HepG2 (cell line): ENCODE measurements at regions not wholly inside any gene's neighbourhood (a gene's known extent, or its start where the extent isn't known, plus 50 kb on each side); places are given as distances from the start of the nearest gene placed in this dataset.

ENCODE experiments used
- ATAC-seq: fragments of 200-7000 bp; cut with Tn5 transposase; 3 replicates; pipeline ENCODE4 v1.9.1; 2020; ENCODE audit warnings: mild to moderate bottlenecking, moderate library complexity
- BruUV-seq: library from RNA; stranded (reverse); fragments of 400-500 nt; replicated peaks from 2 replicates; lab custom pipeline; 2021; lab: Mats Ljungman, UMichigan
- CTCF ChIA-PET: fragments of 300-600 bp; formaldehyde crosslinking; extraction: SDS; loops from one replicate; lab custom pipeline; 2021; ENCODE audit warnings: low total read pairs, inconsistent platforms, low intra/inter-chr PET ratio; lab: Yijun Ruan, JAX
- POLR2A ChIA-PET: fragments of 350-600 bp; sonication (Branson Sonifier 250); formaldehyde crosslinking; loops from one replicate; lab custom pipeline; 2020; ENCODE audit warnings: antibody characterized with exemption, inconsistent platforms; lab: Yijun Ruan, JAX
- DNase-seq: peaks from one replicate; pipeline ENCODE4 v3.0.0-alpha.2; 2015; ENCODE audit warnings: low spot score
- FAIRE-seq: peaks from 3 replicates; lab custom pipeline; 2011; peaks lifted over from hg19 to GRCh38; lab: Jason Lieb, UNC
- H2AFZ ChIP-seq: one replicate; pipeline ENCODE4 v1.6.1; 2011; ENCODE audit warnings: low read length, inconsistent platforms
- H3K27ac ChIP-seq: fragments of 300-600 bp; 3 replicates; pipeline ENCODE4 v1.8.0; 2011; ENCODE audit warnings: mixed run types, mild to moderate bottlenecking, mixed read lengths, low read length, inconsistent platforms; ENCODE audit not compliant: insufficient read depth; ENCODE audit errors: extremely low read length
- H3K27me3 ChIP-seq, 2 experiments: fragments of 200-600 bp in 1 of 2; 2 replicates in 1 of 2; 3 replicates in 1 of 2; pipeline versions ENCODE4 v1.6.0 to v1.8.0; 2011; ENCODE audit warnings: low read length in 2 of 2, mild to moderate bottlenecking in 2 of 2, moderate library complexity in 2 of 2, inconsistent platforms in 1 of 2; ENCODE audit not compliant: insufficient read depth in 2 of 2, control insufficient read depth in 1 of 2
- H3K36me3 ChIP-seq, 2 experiments: fragments of 200-600 bp in 1 of 2; replicated peaks in 1 of 2; 2 replicates in 1 of 2; 3 replicates in 1 of 2; pipeline versions ENCODE4 v1.5.1 to v1.8.0; 2011; ENCODE audit warnings: low read length in 2 of 2, inconsistent platforms in 1 of 2; ENCODE audit not compliant: insufficient read depth in 2 of 2, control insufficient read depth in 1 of 2
- H3K4me1 ChIP-seq: 2 replicates; pipeline ENCODE4 v1.5.1; 2012; ENCODE audit warnings: low read length, inconsistent platforms; ENCODE audit not compliant: insufficient read depth
- H3K4me2 ChIP-seq: 2 replicates; pipeline ENCODE4 v1.6.0; 2011; ENCODE audit warnings: low read depth, low read length, inconsistent platforms
- H3K4me3 ChIP-seq, 3 experiments: fragments of 200-600 bp in 1 of 3; sonication (generic), shearing (Covaris generic) in 1 of 3; replicated peaks in 1 of 3; 2 replicates each; pipeline ENCODE4 v1.5.1; 2011 to 2016; ENCODE audit warnings: low read length in 3 of 3, inconsistent platforms in 2 of 3, low read depth in 2 of 3, mild to moderate bottlenecking in 2 of 3, control low read depth in 1 of 3, mixed read lengths in 1 of 3; ENCODE audit not compliant: insufficient read depth in 1 of 3
- H3K79me2 ChIP-seq: one replicate; pipeline ENCODE4 v1.6.1; 2011; ENCODE audit warnings: low read length, inconsistent platforms; ENCODE audit not compliant: insufficient read depth
- H3K9ac ChIP-seq: 2 replicates; pipeline ENCODE4 v1.6.0; 2011; ENCODE audit warnings: mild to moderate bottlenecking, low read depth, low read length, inconsistent platforms; ENCODE audit not compliant: insufficient read depth
- H3K9me3 ChIP-seq: 2 replicates; pipeline ENCODE4 v1.5.1; 2012; ENCODE audit warnings: mild to moderate bottlenecking, low read length
- H4K20me1 ChIP-seq: 2 replicates; pipeline ENCODE4 v1.6.0; 2011; ENCODE audit warnings: inconsistent platforms, mild to moderate bottlenecking, low read length, moderate library complexity; ENCODE audit not compliant: insufficient read depth
- ADNP ChIP-seq: sonication (generic); formaldehyde crosslinking; IDR thresholded peaks from 2 replicates; pipeline ENCODE4 v1.4.0; 2020; ENCODE audit warnings: missing genetic modification reagents
- GTF2F1 ChIP-seq: fragments of 150-350 bp; IDR thresholded peaks from 2 replicates; pipeline ENCODE4 v1.6.1; 2014; ENCODE audit warnings: low read length
- NFYC ChIP-seq: IDR thresholded peaks from 2 replicates; pipeline ENCODE4 v1.6.1; 2016; ENCODE audit warnings: missing genetic modification reagents, missing compliant biosample characterization
- NPAS2 ChIP-seq: sonication (generic); formaldehyde crosslinking; IDR thresholded peaks from 2 replicates; pipeline ENCODE4 v1.8.0; 2022; ENCODE audit warnings: mild to moderate bottlenecking, missing genetic modification reagents, borderline replicate concordance
- RXRB ChIP-seq: IDR thresholded peaks from 2 replicates; pipeline ENCODE4 v1.6.1; 2016; ENCODE audit warnings: borderline replicate concordance, missing genetic modification reagents, missing compliant biosample characterization
- SKIL ChIP-seq: sonication (generic); formaldehyde crosslinking; IDR thresholded peaks from 2 replicates; pipeline ENCODE4 v1.8.0; 2022; ENCODE audit warnings: missing genetic modification reagents, mild to moderate bottlenecking, moderate library complexity, borderline replicate concordance
- TARDBP ChIP-seq: sonication (generic); formaldehyde crosslinking; IDR thresholded peaks from 2 replicates; pipeline ENCODE4 v1.8.0; 2022; ENCODE audit warnings: mild to moderate bottlenecking, missing genetic modification reagents
- ZNF10 ChIP-seq: sonication (generic); formaldehyde crosslinking; IDR thresholded peaks from 2 replicates; pipeline ENCODE4 v1.4.0; 2020; ENCODE audit warnings: mild to moderate bottlenecking, low read depth, missing genetic modification reagents, borderline replicate concordance
- ZNF24 ChIP-seq: fragments of 450-650 bp; IDR thresholded peaks from 2 replicates; pipeline ENCODE4 v1.6.1; 2017; ENCODE audit warnings: antibody characterized with exemption, mild to moderate bottlenecking
- ZNF343 ChIP-seq: sonication (generic); formaldehyde crosslinking; IDR thresholded peaks from 2 replicates; pipeline ENCODE4 v1.4.0; 2020; ENCODE audit warnings: mild to moderate bottlenecking, missing genetic modification reagents
- ZNF44 ChIP-seq: sonication (generic); formaldehyde crosslinking; IDR thresholded peaks from 2 replicates; pipeline ENCODE4 v1.5.1; 2020; ENCODE audit warnings: mild to moderate bottlenecking, missing genetic modification reagents
- ZNF740 ChIP-seq: sonication (generic); formaldehyde crosslinking; IDR thresholded peaks from 2 replicates; pipeline ENCODE4 v1.4.0; 2020; ENCODE audit warnings: missing genetic modification reagents
- ZXDC ChIP-seq: sonication (generic); formaldehyde crosslinking; IDR thresholded peaks from 2 replicates; pipeline ENCODE4 v1.5.0; 2020; ENCODE audit warnings: mild to moderate bottlenecking, missing genetic modification reagents
- WGBS: methylation state at CpG from one replicate; pipeline ENCODE4 v1.1.6; 2017; ENCODE audit warnings: low lambda C conversion rate; 5-methylcytosine and 5-hydroxymethylcytosine counted together
- in situ Hi-C: cut with HindIII; loops from 2 replicates; pipeline ENCODE4 v1.10.0; 2017; ENCODE audit warnings: low pct_unique_long_range_greater_than_20kb; ENCODE audit not compliant: extremely low pct_ligation_motif_present
- intact Hi-C: fragments of 100-400 bp; cut with micrococcal nuclease; formaldehyde crosslinking; loops from one replicate; pipeline ENCODE4 v1.10.0; 2022; ENCODE audit not compliant: unreplicated experiment

GRCh38 chr15:81909011-81909358 is 136.8 kb downstream of the MEX3B start:
- POLR2A ChIA-PET: no interaction called here
- 19% methylated on average over 2 of the region's 2 CpGs for WGBS
- no peak overlapping the region for H3K4me2 ChIP-seq
- TF ChIP-seq GTF2F1 (no peak), ZNF10 (CRISPR knock-in tag) (no peak), NPAS2 (CRISPR knock-in tag) (no peak), RXRB (CRISPR knock-in tag) (no peak), ZNF740 (CRISPR knock-in tag) (no peak), ADNP (CRISPR knock-in tag) (no peak), ZNF343 (CRISPR knock-in tag) (no peak), NFYC (CRISPR knock-in tag) (no peak), ZNF44 (no peak), SKIL (no peak), TARDBP (CRISPR knock-in tag) (no peak), ZXDC (CRISPR knock-in tag) (no peak), ZNF24 (no peak)
- DNase-seq (no peak), FAIRE-seq (no peak), ATAC-seq (no peak)
- BruUV-seq: no TSS peak
- no peaks in the 10 kb centered on the region for H3K4me1 ChIP-seq
- peaks cover 0 to 7% of the 10 kb centered on the region in 2 experiments; a peak in 2 of 5 replicates for H3K27me3 ChIP-seq
- H3K36me3 ChIP-seq: no peaks in the 10 kb centered on the region
- H4K20me1 ChIP-seq: no peaks in the 10 kb centered on the region
- in situ Hi-C loops (no loop called here), intact Hi-C loops (no loop called here)
- no peak overlapping the region for H3K4me3 ChIP-seq
- CTCF ChIA-PET: no interaction called here
- no peaks in the 10 kb centered on the region for H3K79me2 ChIP-seq
- H2AFZ ChIP-seq: no peak overlapping the region
- no peak overlapping the region for H3K9ac ChIP-seq
- H3K9me3 ChIP-seq: no peaks in the 10 kb centered on the region
- H3K27ac ChIP-seq: no peak overlapping the region
